HS-27A (cell line): ENCODE measurements at regions not wholly inside any gene's neighbourhood (a gene's known extent, or its start where the extent isn't known, plus 50 kb on each side); places are given as distances from the start of the nearest gene placed in this dataset.
A peak's percentile ranks its signal among the peaks of the same experiment; 100 is the strongest.
"Not testable (repeated sequence)": the region's sequence is repeated elsewhere in the genome, so short reads cannot be mapped to it uniquely, and the experiment has no call there.

ENCODE experiments used
- DNase-seq: peaks from one replicate; pipeline ENCODE4 v3.0.0-alpha.2; 2012; ENCODE audit warnings: low read depth, missing footprints

GRCh38 chr6:27617700-27618689 lies 145.1 kb upstream of the ZNF184 start:
- DNase-seq, result no peak

- DNase-seq, result no peak
Observed at GRCh38 chr6:27617046-27617687, 144.3 kb upstream of the ZNF184 start.

- no peak for DNase-seq
Observed at GRCh38 chr6:27616328-27617045, 143.6 kb upstream of the ZNF184 start.

GRCh38 chr6:27611451-27611850 lies 138.5 kb upstream of the ZNF184 start:
- no peak for DNase-seq

- DNase-seq, result peak; percentile 71
Observed at GRCh38 chr6:27608916-27609883, 136.3 kb upstream of the ZNF184 start.

- peak; percentile 85 for DNase-seq
Observed at GRCh38 chr6:27605401-27606342, 132.8 kb upstream of the ZNF184 start.

GRCh38 chr6:27604986-27605385 lies 132.1 kb upstream of the ZNF184 start:
- no peak for DNase-seq

- DNase-seq, result no peak
Observed at GRCh38 chr6:27601668-27602254, 128.9 kb upstream of the ZNF184 start.

- no peak for DNase-seq
Observed at GRCh38 chr6:27599859-27600532, 127.1 kb upstream of the ZNF184 start.

GRCh38 chr6:27597031-27597567 lies 124.2 kb upstream of the ZNF184 start:
- DNase-seq, result not testable (repeated sequence)

- DNase-seq, result no peak
Observed at GRCh38 chr6:27593861-27594260, 121.0 kb upstream of the ZNF184 start.

GRCh38 chr6:27593200-27593818 lies 120.4 kb upstream of the ZNF184 start:
- no peak for DNase-seq

GRCh38 chr6:27592481-27593199 lies 119.7 kb upstream of the ZNF184 start:
- peak; percentile 91 for DNase-seq

GRCh38 chr6:27591699-27592480 lies 119.0 kb upstream of the ZNF184 start:
- DNase-seq, result peak; percentile 62

GRCh38 chr6:27585316-27585715 lies 112.4 kb upstream of the ZNF184 start:
- DNase-seq, result not testable (repeated sequence)

GRCh38 chr6:27584326-27584725 lies 111.4 kb upstream of the ZNF184 start:
- no peak for DNase-seq
